Astrocyte of the cerebellum (primary cell): ENCODE measurements at regions not wholly inside any gene's neighbourhood (a gene's known extent, or its start where the extent isn't known, plus 50 kb on each side); places are given as distances from the start of the nearest gene placed in this dataset.
"Not testable (repeated sequence)": the region's sequence is repeated elsewhere in the genome, so short reads cannot be mapped to it uniquely, and the experiment has no call there.

Experiments used
- DNase-seq: peaks from one replicate; pipeline ENCODE4 v3.0.0-alpha.2; 2011; ENCODE audit warnings: low read depth
- H3K4me3 ChIP-seq: 2 replicates; pipeline ENCODE4 v1.5.1; 2011; ENCODE audit warnings: mild to moderate bottlenecking, low read depth, low read length, moderate library complexity
- CTCF ChIP-seq: IDR thresholded peaks from 2 replicates; pipeline ENCODE4 v1.5.1; 2012; ENCODE audit warnings: low read length, low read depth, moderate library complexity, mild to moderate bottlenecking; ENCODE audit errors: missing control alignments
- in situ Hi-C: cut with HindIII; loops from 2 replicates; pipeline ENCODE4 v1.10.0; 2017; ENCODE audit warnings: low sequenced_read_pairs

- in situ Hi-C loops: no loop called here
- no peak overlapping the region for H3K4me3 ChIP-seq
- no peak for TF ChIP-seq CTCF
- no peak for DNase-seq
These were observed 84.6 kb upstream of the PPP2R3B start for GRCh38 chrX:471281-471680.

- DNase-seq, H3K4me3 ChIP-seq, in situ Hi-C loops: not testable (repeated sequence)
These were observed 85.6 kb upstream of the PPP2R3B start for GRCh38 chrX:472275-472674.

- no peak for TF ChIP-seq CTCF
- no peak overlapping the region for H3K4me3 ChIP-seq
- in situ Hi-C loops: no loop called here
- DNase-seq: no peak
These were observed 89.4 kb upstream of the PPP2R3B start for GRCh38 chrX:475926-476723.

GRCh38 chrX:476724-477075 is 90.0 kb upstream of the PPP2R3B start:
- no peak for DNase-seq
- H3K4me3 ChIP-seq: no peak overlapping the region
- in situ Hi-C loops: no loop called here
- TF ChIP-seq CTCF: no peak

GRCh38 chrX:477441-478012 is 90.8 kb upstream of the PPP2R3B start:
- TF ChIP-seq CTCF: no peak
- no peak overlapping the region for H3K4me3 ChIP-seq
- no peak for DNase-seq
- in situ Hi-C loops: no loop called here

- no peak for TF ChIP-seq CTCF
- no peak overlapping the region for H3K4me3 ChIP-seq
- DNase-seq: no peak
- in situ Hi-C loops: no loop called here
These were observed 92.7 kb upstream of the PPP2R3B start for GRCh38 chrX:479273-479981.

GRCh38 chrX:480861-481417 is 94.2 kb upstream of the PPP2R3B start:
- TF ChIP-seq CTCF: no peak
- in situ Hi-C loops: loop anchor here (5.0 kb wide), 1 partner anchor 49 kb away; no protein-coding TSS in a partner anchor
- no peak for DNase-seq
- H3K4me3 ChIP-seq: no peak overlapping the region
